GM19035 (cell line): ENCODE measurements at regions not wholly inside any gene's neighbourhood (a gene's known extent, or its start where the extent isn't known, plus 50 kb on each side); places are given as distances from the start of the nearest gene placed in this dataset.
"Not testable (repeated sequence)": the region's sequence is repeated elsewhere in the genome, so short reads cannot be mapped to it uniquely, and the experiment has no call there.

Experiments used
- ATAC-seq: cut with Tn5 transposase; IDR thresholded peaks from one replicate; pipeline ENCODE4 v1.9.1; 2021; ENCODE audit not compliant: unreplicated experiment

GRCh38 chr10:46740368-46740767, 161.4 kb downstream of the SYT15 start:
- not testable (repeated sequence) for ATAC-seq

- not testable (repeated sequence) for ATAC-seq
Observed at GRCh38 chr10:46749003-46749402, 162.2 kb upstream of the PTPN20 start.

- ATAC-seq, result not testable (repeated sequence)
Observed at GRCh38 chr10:46749470-46749869, 161.8 kb upstream of the PTPN20 start.

GRCh38 chr10:46753763-46754162, 157.5 kb upstream of the PTPN20 start:
- ATAC-seq, result not testable (repeated sequence)

DNA sequence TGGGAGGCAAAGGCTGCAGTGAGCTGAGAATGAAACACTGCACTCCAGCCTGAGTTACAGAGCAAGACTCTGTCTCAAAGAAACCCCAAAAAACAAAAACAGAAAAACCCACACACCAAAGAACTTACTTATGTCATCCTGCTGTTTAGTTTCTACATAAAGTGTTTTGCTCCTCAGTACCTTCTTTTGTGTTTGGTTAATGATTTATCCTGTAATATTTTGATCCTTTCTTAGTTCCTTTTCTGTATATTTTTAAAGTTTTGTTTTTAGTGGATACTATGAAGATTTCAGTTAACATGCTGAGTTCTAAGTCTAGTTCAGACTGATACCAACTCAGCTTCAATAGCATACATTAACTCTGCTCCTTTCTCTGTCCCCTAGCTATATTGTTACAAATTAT, 149.8 kb upstream of the PTPN20 start:
- not testable (repeated sequence) for ATAC-seq

DNA sequence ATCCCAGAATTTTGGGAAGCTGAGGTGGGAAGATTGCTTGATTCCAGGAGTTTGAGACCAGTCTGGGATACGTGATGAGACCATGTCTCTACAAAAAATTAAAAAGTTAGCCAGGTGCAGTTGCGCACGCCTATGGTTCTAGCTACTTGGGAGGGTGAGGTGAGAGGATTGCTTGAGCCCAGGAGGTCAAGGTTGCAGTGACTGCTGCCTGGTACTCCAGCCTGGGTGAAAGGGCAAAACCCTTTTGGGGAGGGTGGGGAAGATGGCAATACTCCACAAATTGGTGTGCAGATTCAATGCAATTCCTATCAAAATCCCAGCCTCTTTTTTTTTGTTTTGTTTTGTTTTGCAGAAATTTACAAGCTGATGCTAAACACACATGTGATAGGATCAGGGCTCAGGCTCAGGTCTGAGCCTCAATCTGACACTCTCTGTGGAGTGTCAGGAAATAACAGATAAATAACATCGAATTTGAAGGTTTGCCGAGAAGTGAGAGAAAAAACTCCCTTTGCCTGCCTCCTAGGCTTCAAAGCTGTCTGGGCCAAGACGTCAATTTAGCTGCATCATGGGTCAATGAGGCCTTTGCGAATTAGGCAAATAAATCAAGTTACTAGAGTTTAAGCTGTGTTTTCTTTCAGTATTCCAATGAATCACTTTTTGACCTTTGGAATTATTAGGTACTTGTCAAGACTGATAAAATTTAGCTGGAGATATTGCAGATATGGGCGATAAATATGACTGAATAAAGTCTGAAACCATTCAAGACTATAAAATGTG, 142.5 kb upstream of the PTPN20 start:
- ATAC-seq, result not testable (repeated sequence)

- not testable (repeated sequence) for ATAC-seq
Observed at GRCh38 chr10:46773178-46773896, 137.9 kb upstream of the PTPN20 start.

DNA sequence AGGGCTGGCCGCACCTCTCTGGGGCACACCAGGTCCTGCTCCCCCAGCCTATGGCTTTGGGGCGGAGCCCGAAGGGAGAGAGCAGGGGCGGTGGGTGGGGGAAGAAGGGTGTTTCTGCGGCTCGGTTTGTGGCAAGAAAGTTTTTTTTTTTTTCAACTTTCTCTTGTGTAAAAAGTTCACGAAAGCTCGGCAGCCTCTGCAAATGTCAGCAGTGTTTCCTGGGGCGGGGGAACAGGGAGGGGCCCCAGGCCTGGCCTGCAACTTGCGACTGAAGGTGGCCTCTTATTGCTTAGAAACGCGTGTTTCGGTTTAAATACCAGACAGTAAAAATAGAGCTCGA, 137.4 kb upstream of the PTPN20 start:
- ATAC-seq, result not testable (repeated sequence)

- ATAC-seq, result not testable (repeated sequence)
Observed at GRCh38 chr10:46774366-46774765, 136.9 kb upstream of the PTPN20 start.

GRCh38 chr10:46774945-46775667, 136.1 kb upstream of the PTPN20 start:
- ATAC-seq, result not testable (repeated sequence)

- ATAC-seq, result not testable (repeated sequence)
Observed at GRCh38 chr10:46775668-46776059, 135.6 kb upstream of the PTPN20 start.

DNA sequence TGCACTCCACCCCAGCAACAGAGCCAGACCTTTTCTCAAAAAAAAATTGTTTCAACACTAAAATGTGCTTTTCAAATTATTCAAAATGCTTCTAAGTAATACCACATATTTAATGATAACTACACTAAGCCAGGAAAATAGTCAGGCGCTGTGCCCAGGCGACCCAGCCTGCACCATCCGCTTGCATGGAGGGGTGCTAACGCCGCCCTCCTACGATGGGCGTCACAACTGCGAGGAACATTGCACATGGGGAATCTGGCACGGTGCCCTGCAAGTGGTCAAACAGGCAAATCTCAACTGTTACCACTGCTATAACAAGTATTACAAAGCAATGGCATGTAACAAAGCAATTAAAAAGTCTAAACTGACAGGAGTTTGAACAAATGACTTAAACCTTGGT, 131.7 kb upstream of the PTPN20 start:
- ATAC-seq, result not testable (repeated sequence)

GRCh38 chr10:46780164-46780563, 131.1 kb upstream of the PTPN20 start:
- ATAC-seq, result not testable (repeated sequence)

- not testable (repeated sequence) for ATAC-seq
Observed at GRCh38 chr10:46781001-46781400, 130.2 kb upstream of the PTPN20 start.

- not testable (repeated sequence) for ATAC-seq
Observed at GRCh38 chr10:46782001-46782874, 129.0 kb upstream of the PTPN20 start.

- not testable (repeated sequence) for ATAC-seq
Observed at GRCh38 chr10:46784665-46785064, 126.6 kb upstream of the PTPN20 start.

GRCh38 chr10:46786125-46786517, 125.1 kb upstream of the PTPN20 start:
- not testable (repeated sequence) for ATAC-seq

- ATAC-seq, result peak; percentile 73
Observed at GRCh38 chr10:46786518-46787320, 124.5 kb upstream of the PTPN20 start.

DNA sequence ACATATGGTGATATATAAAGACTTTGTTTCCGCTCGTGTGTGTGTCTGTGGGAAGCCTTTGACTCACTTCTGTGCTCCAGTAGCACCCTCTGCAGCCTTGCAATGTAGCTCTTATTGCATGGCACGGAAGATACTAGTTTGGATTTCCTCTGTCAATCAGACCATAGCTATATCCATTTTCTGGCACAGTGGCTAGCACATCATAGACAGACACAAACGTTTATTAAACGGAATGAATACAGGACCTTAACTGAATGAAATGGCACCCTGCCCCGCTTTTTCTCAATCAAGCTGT, 124.0 kb upstream of the PTPN20 start:
- no peak for ATAC-seq
